HG02938 (cell line): ENCODE measurements at regions not wholly inside any gene's neighbourhood (a gene's known extent, or its start where the extent isn't known, plus 50 kb on each side); places are given as distances from the start of the nearest gene placed in this dataset.
"Not testable (repeated sequence)": the region's sequence is repeated elsewhere in the genome, so short reads cannot be mapped to it uniquely, and the experiment has no call there.

Experiments
- ATAC-seq: cut with Tn5 transposase; IDR thresholded peaks from one replicate; pipeline ENCODE4 v1.9.1; 2021; ENCODE audit warnings: mild to moderate bottlenecking, moderate library complexity; ENCODE audit not compliant: unreplicated experiment

- ATAC-seq: no peak
Observed at GRCh38 chr10:84626397-84627087, 298.2 kb downstream of the CCSER2 start.

GRCh38 chr10:84632866-84633265 lies 304.5 kb downstream of the CCSER2 start:
- ATAC-seq: no peak

GRCh38 chr10:84634636-84635035 lies 306.2 kb downstream of the CCSER2 start:
- no peak for ATAC-seq

GRCh38 chr10:84650628-84651027 lies 322.2 kb downstream of the CCSER2 start:
- ATAC-seq: not testable (repeated sequence)

GRCh38 chr10:84654671-84655070 lies 326.3 kb downstream of the CCSER2 start:
- peak; percentile 96 for ATAC-seq

GRCh38 chr10:84659027-84659426 lies 330.6 kb downstream of the CCSER2 start:
- no peak for ATAC-seq

- ATAC-seq: no peak
Observed at GRCh38 chr10:84659497-84660439, 331.4 kb downstream of the CCSER2 start.

GRCh38 chr10:84660450-84661159 lies 332.2 kb downstream of the CCSER2 start:
- no peak for ATAC-seq

GRCh38 chr10:84665211-84665610 lies 336.8 kb downstream of the CCSER2 start:
- ATAC-seq: no peak

GRCh38 chr10:84665883-84666463 lies 337.6 kb downstream of the CCSER2 start:
- peak; percentile 56 for ATAC-seq

- no peak for ATAC-seq
Observed at GRCh38 chr10:84668186-84668763, 339.9 kb downstream of the CCSER2 start.

- no peak for ATAC-seq
Observed at GRCh38 chr10:84675060-84675459, 346.7 kb downstream of the CCSER2 start.

GRCh38 chr10:84676536-84676935 lies 348.1 kb downstream of the CCSER2 start:
- no peak for ATAC-seq

- no peak for ATAC-seq
Observed at GRCh38 chr10:84681781-84682180, 353.4 kb downstream of the CCSER2 start.

GRCh38 chr10:84683550-84683949 lies 355.2 kb downstream of the CCSER2 start:
- no peak for ATAC-seq

GRCh38 chr10:84683980-84684740 lies 355.8 kb downstream of the CCSER2 start:
- ATAC-seq: no peak

- ATAC-seq: no peak
Observed at GRCh38 chr10:84685047-84685660, 356.8 kb downstream of the CCSER2 start.

GRCh38 chr10:84693006-84693405 lies 364.6 kb downstream of the CCSER2 start:
- no peak for ATAC-seq

- ATAC-seq: no peak
Observed at GRCh38 chr10:84695902-84696301, 367.5 kb downstream of the CCSER2 start.
